Endothelial cell of umbilical vein (primary cell): ENCODE measurements at regions not wholly inside any gene's neighbourhood (a gene's known extent, or its start where the extent isn't known, plus 50 kb on each side); places are given as distances from the start of the nearest gene placed in this dataset.

Experiments used
- BruUV-seq: library from RNA; stranded (reverse); fragments of 400-500 nt; replicated peaks from 2 replicates; lab custom pipeline; 2021; lab: Mats Ljungman, UMichigan
- CTCF ChIA-PET: fragments of 300-600, 350-600 bp; sonication (Branson Sonifier 250); formaldehyde crosslinking; loops from one replicate; lab custom pipeline; 2021; ENCODE audit warnings: antibody characterized with exemption, inconsistent platforms; lab: Charles Lee
- POLR2A ChIA-PET: fragments of 300-600, 350-600 bp; sonication (Branson Sonifier 250); formaldehyde crosslinking; loops from one replicate; lab custom pipeline; 2021; ENCODE audit warnings: antibody characterized with exemption, inconsistent platforms; lab: Charles Lee
- DNase-seq: peaks from one replicate; pipeline ENCODE4 v3.0.0-alpha.2; 2011; ENCODE audit warnings: low read depth, low spot score
- FAIRE-seq: peaks from 2 replicates; lab custom pipeline; 2011; peaks lifted over from hg19 to GRCh38; lab: Jason Lieb, UNC
- H2AFZ ChIP-seq: 2 replicates; pipeline ENCODE4 v1.6.0; 2012; ENCODE audit warnings: low read depth, low read length, control low read depth, inconsistent platforms
- H3K27ac ChIP-seq: 2 replicates; pipeline ENCODE4 v1.5.1; 2011; ENCODE audit warnings: low read depth, mild to moderate bottlenecking, control low read depth, low read length, moderate library complexity; ENCODE audit not compliant: insufficient read depth
- H3K27me3 ChIP-seq, 2 experiments: 2 replicates each; pipeline versions ENCODE4 v1.6.0 to v1.6.1; 2011; ENCODE audit warnings: low read length in 2 of 2, mixed read lengths in 1 of 2; ENCODE audit not compliant: control insufficient read depth in 2 of 2, insufficient read depth in 2 of 2
- H3K36me3 ChIP-seq, 2 experiments: 2 replicates in 1 of 2; 3 replicates in 1 of 2; pipeline ENCODE4 v1.5.1; 2011; ENCODE audit warnings: low read length in 2 of 2, mild to moderate bottlenecking in 1 of 2, moderate library complexity in 1 of 2; ENCODE audit not compliant: control insufficient read depth in 2 of 2, insufficient read depth in 2 of 2; ENCODE audit errors: extremely low read depth in 1 of 2
- H3K4me1 ChIP-seq: 3 replicates; pipeline ENCODE4 v1.5.1; 2011; ENCODE audit warnings: mild to moderate bottlenecking, low read length; ENCODE audit not compliant: control insufficient read depth, insufficient read depth; ENCODE audit errors: extremely low read depth
- H3K4me2 ChIP-seq: 2 replicates; pipeline ENCODE4 v1.6.1; 2011; ENCODE audit warnings: low read length, control low read depth, mixed read lengths; ENCODE audit not compliant: insufficient read depth
- H3K4me3 ChIP-seq, 3 experiments: fragments of 200-600 bp in 1 of 3; sonication (generic), shearing (Covaris generic) in 1 of 3; replicated peaks in 1 of 3; 2 replicates each; pipeline ENCODE4 v1.5.1; 2011 to 2016; ENCODE audit warnings: control low read depth in 3 of 3, low read length in 3 of 3, mild to moderate bottlenecking in 2 of 3, inconsistent platforms in 1 of 3, low read depth in 1 of 3, moderate library complexity in 1 of 3; ENCODE audit not compliant: insufficient read depth in 1 of 3
- H3K79me2 ChIP-seq: 2 replicates; pipeline ENCODE4 v1.6.0; 2012; ENCODE audit warnings: low read length, inconsistent platforms; ENCODE audit not compliant: control insufficient read depth, insufficient read depth
- H3K9ac ChIP-seq: replicated peaks from 2 replicates; pipeline ENCODE3; 2011; ENCODE audit warnings: low read length, control low read depth; ENCODE audit not compliant: insufficient read depth; ENCODE audit errors: extremely low read depth
- H3K9me1 ChIP-seq: replicated peaks from 3 replicates; pipeline ENCODE4 v1.6.0; 2011; ENCODE audit warnings: mild to moderate bottlenecking, low read length; ENCODE audit not compliant: control insufficient read depth, insufficient read depth; ENCODE audit errors: extremely low read depth
- H3K9me3 ChIP-seq: replicated peaks from 2 replicates; pipeline ENCODE4 v1.5.1; 2012; ENCODE audit warnings: low read length, inconsistent platforms; ENCODE audit not compliant: control insufficient read depth, insufficient read depth
- H4K20me1 ChIP-seq: replicated peaks from 2 replicates; pipeline ENCODE3; 2011; ENCODE audit warnings: mild to moderate bottlenecking, low read length; ENCODE audit not compliant: control insufficient read depth, insufficient read depth; ENCODE audit errors: extremely low read depth
- EZH2 ChIP-seq: IDR thresholded peaks from 2 replicates; pipeline ENCODE4 v1.6.1; 2012; ENCODE audit warnings: borderline replicate concordance, low read depth, mild to moderate bottlenecking, moderate library complexity, low read length, inconsistent platforms; ENCODE audit not compliant: severe bottlenecking
- JUN ChIP-seq: IDR thresholded peaks from 2 replicates; pipeline ENCODE4 v1.6.1; 2011; ENCODE audit warnings: borderline replicate concordance, low read depth; ENCODE audit not compliant: insufficient read length, insufficient read depth
- POLR2A ChIP-seq: IDR thresholded peaks from 2 replicates; pipeline ENCODE4 v1.6.1; 2012; ENCODE audit warnings: low read depth, mild to moderate bottlenecking, control low read depth, low read length
- dilution Hi-C: fragments of 300-500 bp; cut with MboI; formaldehyde crosslinking; loops from one replicate; pipeline ENCODE4 v1.15.0; 2019; ENCODE audit warnings: low sequenced_read_pairs; ENCODE audit not compliant: extremely low pct_ligation_motif_present
- intact Hi-C: fragments of 100-400 bp; cut with micrococcal nuclease; formaldehyde crosslinking; loops from one replicate; pipeline ENCODE4 v1.10.0; 2022
- TF ChIP-seq, protein P1 (sequence below), 2 donors: IDR thresholded peaks; 1 replicate in 1 of 2; 2 replicates in 1 of 2; pipeline ENCODE4 v1.5.1; 2011; ENCODE audit warnings: low read length in 2 of 2, mild to moderate bottlenecking in 2 of 2, moderate library complexity in 2 of 2, control low read depth in 1 of 2, inconsistent platforms in 1 of 2, low read depth in 1 of 2; ENCODE audit not compliant: insufficient read depth in 1 of 2; ENCODE audit errors: extremely low read depth in 1 of 2

DNA sequence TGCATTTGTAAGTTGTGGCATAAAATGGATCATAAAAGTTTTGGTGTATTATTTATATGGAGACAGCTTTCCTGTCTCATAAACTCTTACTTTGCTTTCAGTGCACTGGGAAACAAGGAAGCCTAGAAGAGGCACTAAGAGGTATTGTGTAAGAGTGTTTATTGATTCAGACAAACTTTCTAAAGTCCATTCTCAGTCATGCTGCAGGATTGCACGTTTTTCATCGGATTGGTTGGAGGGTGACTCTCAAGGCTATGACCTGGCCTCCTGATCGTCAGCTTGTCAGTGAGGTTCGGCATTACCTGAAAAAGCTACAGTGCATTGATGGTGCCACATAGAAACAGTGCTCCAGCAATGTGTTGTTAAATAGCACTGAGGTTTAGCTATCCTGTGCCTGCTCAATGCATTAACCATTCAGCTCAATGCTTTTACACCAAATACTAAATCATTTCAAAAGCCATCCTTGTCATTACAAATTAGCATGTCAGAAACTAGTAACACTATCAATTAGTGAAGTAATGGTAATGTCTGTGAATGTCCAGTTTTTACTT is 545.5 kb downstream of the CBLN2 start:
- intact Hi-C loops, result loop anchor here (2.0 kb wide), 1 partner anchor 28 kb away; no protein-coding TSS in a partner anchor

DNA sequence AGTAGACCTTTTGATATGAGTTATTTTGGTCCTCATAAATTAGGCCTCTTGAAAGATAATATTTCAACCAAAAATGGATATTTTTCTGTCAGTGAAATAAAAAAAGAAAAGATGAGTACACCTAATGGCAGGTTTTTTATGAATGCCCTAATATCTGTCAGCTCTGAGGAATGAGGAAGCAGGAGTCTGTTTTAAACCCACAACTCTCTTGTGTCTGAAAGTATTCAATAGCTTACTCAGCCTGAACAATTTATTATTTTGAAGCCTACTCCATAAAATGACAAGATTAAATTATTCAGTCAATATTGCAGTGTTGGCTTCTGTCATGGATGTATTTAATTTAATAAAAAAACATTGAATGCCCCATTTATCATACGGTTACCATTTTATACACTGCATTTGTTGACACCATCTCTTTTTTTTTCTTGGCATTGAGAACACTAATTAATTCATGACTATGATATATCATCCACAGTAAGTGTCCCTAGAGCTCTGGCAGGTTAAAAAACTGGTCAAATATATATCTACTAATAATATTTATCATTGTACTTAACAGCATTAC is 548.2 kb downstream of the CBLN2 start:
- H3K4me3 ChIP-seq, result no peak overlapping the region
- dilution Hi-C loops, result no loop called here
- no peak overlapping the region for H3K27ac ChIP-seq
- FAIRE-seq (no peak), DNase-seq (no peak)
- H3K4me1 ChIP-seq, result no peaks in the 10 kb centered on the region
- ChIA-PET CTCF (no interaction called here), POLR2A (no interaction called here)
- no peak for TF ChIP-seq EZH2
- no peak for TF ChIP-seq POLR2A
- TF ChIP-seq, protein P1, sequence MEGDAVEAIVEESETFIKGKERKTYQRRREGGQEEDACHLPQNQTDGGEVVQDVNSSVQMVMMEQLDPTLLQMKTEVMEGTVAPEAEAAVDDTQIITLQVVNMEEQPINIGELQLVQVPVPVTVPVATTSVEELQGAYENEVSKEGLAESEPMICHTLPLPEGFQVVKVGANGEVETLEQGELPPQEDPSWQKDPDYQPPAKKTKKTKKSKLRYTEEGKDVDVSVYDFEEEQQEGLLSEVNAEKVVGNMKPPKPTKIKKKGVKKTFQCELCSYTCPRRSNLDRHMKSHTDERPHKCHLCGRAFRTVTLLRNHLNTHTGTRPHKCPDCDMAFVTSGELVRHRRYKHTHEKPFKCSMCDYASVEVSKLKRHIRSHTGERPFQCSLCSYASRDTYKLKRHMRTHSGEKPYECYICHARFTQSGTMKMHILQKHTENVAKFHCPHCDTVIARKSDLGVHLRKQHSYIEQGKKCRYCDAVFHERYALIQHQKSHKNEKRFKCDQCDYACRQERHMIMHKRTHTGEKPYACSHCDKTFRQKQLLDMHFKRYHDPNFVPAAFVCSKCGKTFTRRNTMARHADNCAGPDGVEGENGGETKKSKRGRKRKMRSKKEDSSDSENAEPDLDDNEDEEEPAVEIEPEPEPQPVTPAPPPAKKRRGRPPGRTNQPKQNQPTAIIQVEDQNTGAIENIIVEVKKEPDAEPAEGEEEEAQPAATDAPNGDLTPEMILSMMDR (IDR thresholded peaks at IDR 0.05; ENCODE audit: extremely low read depth in 1 of 2, insufficient read depth in 1 of 2, low read depth in 1 of 2, low read length in 2 of 2), result no peak
- TF ChIP-seq JUN, result no peak
- intact Hi-C loops, result no loop called here
- H3K9me1 ChIP-seq, result no peaks in the 10 kb centered on the region
- no peak overlapping the region for H3K4me2 ChIP-seq
- no TSS peak for BruUV-seq
- no peak overlapping the region for H2AFZ ChIP-seq
- H3K9ac ChIP-seq, result no peak overlapping the region
- no peaks in the 10 kb centered on the region for H3K27me3 ChIP-seq
- no peaks in the 10 kb centered on the region for H3K79me2 ChIP-seq
- H3K36me3 ChIP-seq, result no peaks in the 10 kb centered on the region
- H4K20me1 ChIP-seq, result no peaks in the 10 kb centered on the region
- H3K9me3 ChIP-seq, result no peaks in the 10 kb centered on the region

More for the DNA sequence above, 545.5 kb downstream of the CBLN2 start:
- H3K36me3 ChIP-seq, result no peaks in the 10 kb centered on the region
- no peaks in the 10 kb centered on the region for H3K79me2 ChIP-seq
- no peak overlapping the region for H3K27ac ChIP-seq
- CTCF ChIA-PET, result no interaction called here
- H4K20me1 ChIP-seq, result no peaks in the 10 kb centered on the region
- TF ChIP-seq, protein P1 (IDR thresholded peaks at IDR 0.05; ENCODE audit: extremely low read depth in 1 of 2, insufficient read depth in 1 of 2, low read depth in 1 of 2, low read length in 2 of 2), result no peak
- POLR2A ChIA-PET, result no interaction called here
- FAIRE-seq (no peak), DNase-seq (no peak)
- BruUV-seq, result no TSS peak
- no peaks in the 10 kb centered on the region for H3K27me3 ChIP-seq
- no peak overlapping the region for H2AFZ ChIP-seq
- dilution Hi-C loops, result no loop called here
- H3K4me2 ChIP-seq, result no peak overlapping the region
- H3K4me3 ChIP-seq, result no peak overlapping the region
- H3K4me1 ChIP-seq, result no peaks in the 10 kb centered on the region
- H3K9me3 ChIP-seq, result no peaks in the 10 kb centered on the region
- no peaks in the 10 kb centered on the region for H3K9me1 ChIP-seq
- H3K9ac ChIP-seq, result no peak overlapping the region
